H1 (cell line): ENCODE measurements at regions not wholly inside any gene's neighbourhood (a gene's known extent, or its start where the extent isn't known, plus 50 kb on each side); places are given as distances from the start of the nearest gene placed in this dataset.

Experiments used
- CTCF ChIA-PET: fragments of 300-600 bp; sonication (Branson Sonifier 250); formaldehyde crosslinking; loops from one replicate; lab custom pipeline; 2021; ENCODE audit not compliant: partially characterized antibody; lab: Charles Lee
- POLR2A ChIA-PET: fragments of 300-600 bp; sonication (Branson Sonifier 250); formaldehyde crosslinking; loops from one replicate; lab custom pipeline; 2021; ENCODE audit warnings: inconsistent platforms; ENCODE audit not compliant: partially characterized antibody; lab: Charles Lee
- DNase-seq, 2 experiments: peaks; one replicate each; pipeline versions ENCODE4 v3.0.0 to v3.0.0-alpha.2; 2010 to 2022; ENCODE audit warnings: low spot score in 2 of 2, low read depth in 1 of 2, mixed read lengths in 1 of 2
- FAIRE-seq: peaks from 2 replicates; lab custom pipeline; 2011; peaks lifted over from hg19 to GRCh38; lab: Jason Lieb, UNC
- H2AFZ ChIP-seq: 2 replicates; pipeline ENCODE4 v1.8.1; 2012; ENCODE audit warnings: low read length, inconsistent platforms
- H2AK5ac ChIP-seq: 2 replicates; pipeline ENCODE4 v1.6.1; 2013; ENCODE audit warnings: low read depth, low read length
- H2BK120ac ChIP-seq: replicated peaks from 2 replicates; pipeline ENCODE3; 2013; ENCODE audit warnings: low read depth, low read length, inconsistent platforms
- H2BK12ac ChIP-seq: 2 replicates; pipeline ENCODE4 v1.6.1; 2013; ENCODE audit warnings: low read depth, low read length
- H2BK15ac ChIP-seq: 2 replicates; pipeline ENCODE4 v1.6.1; 2013; ENCODE audit warnings: low read length
- H2BK20ac ChIP-seq: 2 replicates; pipeline ENCODE4 v1.6.1; 2013; ENCODE audit warnings: low read length
- H2BK5ac ChIP-seq: 2 replicates; pipeline ENCODE4 v1.6.1; 2013; ENCODE audit warnings: low read depth, low read length
- H3K14ac ChIP-seq: 2 replicates; pipeline ENCODE4 v1.6.1; 2013; ENCODE audit warnings: inconsistent platforms; ENCODE audit not compliant: insufficient read length
- H3K18ac ChIP-seq: 2 replicates; pipeline ENCODE4 v1.6.1; 2013; ENCODE audit warnings: low read length; ENCODE audit errors: extremely low read depth
- H3K23ac ChIP-seq: 2 replicates; pipeline ENCODE4 v1.6.1; 2013; ENCODE audit warnings: inconsistent platforms; ENCODE audit not compliant: insufficient read length
- H3K23me2 ChIP-seq: 2 replicates; pipeline ENCODE4 v1.6.1; 2013; ENCODE audit warnings: low read depth, low read length
- H3K27ac ChIP-seq: 2 replicates; pipeline ENCODE4 v1.6.1; 2011; ENCODE audit warnings: low read depth, low read length, inconsistent platforms
- H3K27me3 ChIP-seq, 4 experiments: replicated peaks in 1 of 4; 1 replicate in 1 of 4; 2 replicates in 3 of 4; pipeline versions ENCODE4 v1.6.1 to v1.8.1; 2011 to 2013; ENCODE audit warnings: low read length in 3 of 4, mild to moderate bottlenecking in 3 of 4, inconsistent platforms in 2 of 4, mixed read lengths in 2 of 4, moderate library complexity in 1 of 4; ENCODE audit not compliant: control insufficient read depth in 3 of 4, insufficient read depth in 3 of 4; ENCODE audit errors: extremely low read depth in 1 of 4
- H3K36me3 ChIP-seq, 4 experiments: 2 replicates each; pipeline versions ENCODE4 v1.6.1 to v1.8.1; 2011 to 2013; ENCODE audit warnings: mild to moderate bottlenecking in 4 of 4, low read length in 3 of 4, moderate library complexity in 2 of 4, control low read depth in 1 of 4, inconsistent platforms in 1 of 4; ENCODE audit not compliant: insufficient read depth in 4 of 4, control insufficient read depth in 2 of 4
- H3K4ac ChIP-seq: replicated peaks from 2 replicates; pipeline ENCODE3; 2013; ENCODE audit warnings: low read length, low read depth, mixed read lengths, inconsistent platforms; ENCODE audit not compliant: insufficient read length
- H3K4me1 ChIP-seq, 4 experiments: replicated peaks in 1 of 4; 1 replicate in 1 of 4; 2 replicates in 3 of 4; pipeline versions ENCODE4 v1.6.1 to v1.8.1; 2011 to 2013; ENCODE audit warnings: low read length in 3 of 4, inconsistent platforms in 2 of 4, mixed read lengths in 1 of 4; ENCODE audit not compliant: insufficient read depth in 4 of 4, control insufficient read depth in 3 of 4
- H3K4me2 ChIP-seq, 2 experiments: 2 replicates each; pipeline versions ENCODE4 v1.6.1 to v1.8.1; 2011 to 2013; ENCODE audit warnings: low read depth in 2 of 2, low read length in 2 of 2, control low read depth in 1 of 2, inconsistent platforms in 1 of 2, mild to moderate bottlenecking in 1 of 2; ENCODE audit not compliant: insufficient read depth in 1 of 2
- H3K4me3 ChIP-seq, 4 experiments: fragments of 200-600, 300-600 bp in 1 of 4; sonication (generic), shearing (Covaris generic), sonication (Bioruptor Twin) in 1 of 4; 2 replicates each; pipeline versions ENCODE4 v1.5.1 to v1.8.1; 2011 to 2016; ENCODE audit warnings: low read length in 4 of 4, low read depth in 3 of 4, control low read depth in 2 of 4, inconsistent platforms in 2 of 4, mild to moderate bottlenecking in 2 of 4, mixed read lengths in 1 of 4, moderate library complexity in 1 of 4; ENCODE audit not compliant: insufficient read depth in 2 of 4; ENCODE audit errors: extremely low read depth in 1 of 4
- H3K56ac ChIP-seq: replicated peaks from 2 replicates; pipeline ENCODE3; 2013; ENCODE audit warnings: low read depth, mild to moderate bottlenecking, mixed read lengths, low read length, inconsistent platforms; ENCODE audit not compliant: insufficient read length
- H3K79me1 ChIP-seq: 2 replicates; pipeline ENCODE4 v1.6.1; 2013; ENCODE audit warnings: low read depth, low read length, control low read depth
- H3K79me2 ChIP-seq, 2 experiments: 2 replicates each; pipeline versions ENCODE4 v1.6.1 to v1.8.1; 2012 to 2013; ENCODE audit warnings: low read length in 2 of 2, mild to moderate bottlenecking in 2 of 2, inconsistent platforms in 1 of 2; ENCODE audit not compliant: insufficient read depth in 2 of 2, control insufficient read depth in 1 of 2
- H3K9ac ChIP-seq, 4 experiments: replicated peaks in 1 of 4; 1 replicate in 1 of 4; 2 replicates in 3 of 4; pipeline versions ENCODE4 v1.6.1 to v1.8.1; 2011 to 2013; ENCODE audit warnings: low read depth in 3 of 4, low read length in 3 of 4, control low read depth in 2 of 4, mild to moderate bottlenecking in 2 of 4, moderate library complexity in 2 of 4, inconsistent platforms in 1 of 4; ENCODE audit errors: extremely low read depth in 1 of 4
- H3K9me3 ChIP-seq, 2 experiments: 2 replicates each; pipeline versions ENCODE4 v1.6.1 to v1.8.1; 2012 to 2013; ENCODE audit warnings: mild to moderate bottlenecking in 2 of 2, moderate library complexity in 2 of 2, control low read depth in 1 of 2, inconsistent platforms in 1 of 2, low read depth in 1 of 2, low read length in 1 of 2, mixed read lengths in 1 of 2; ENCODE audit not compliant: insufficient read depth in 2 of 2
- H4K20me1 ChIP-seq, 2 experiments: replicated peaks in 1 of 2; 2 replicates each; pipeline versions ENCODE3 to v1.8.1; 2011 to 2013; ENCODE audit warnings: inconsistent platforms in 2 of 2, low read length in 2 of 2, mild to moderate bottlenecking in 1 of 2; ENCODE audit not compliant: insufficient read depth in 2 of 2, control insufficient read depth in 1 of 2
- H4K5ac ChIP-seq: 2 replicates; pipeline ENCODE4 v1.6.1; 2013; ENCODE audit warnings: low read length, low read depth, mixed read lengths, inconsistent platforms; ENCODE audit not compliant: insufficient read length
- H4K8ac ChIP-seq: 2 replicates; pipeline ENCODE4 v1.8.0; 2013; ENCODE audit warnings: mild to moderate bottlenecking, moderate library complexity, low read length, inconsistent platforms; ENCODE audit not compliant: insufficient read depth; ENCODE audit errors: extremely low read depth
- H4K91ac ChIP-seq: replicated peaks from 2 replicates; pipeline ENCODE3; 2013; ENCODE audit warnings: low read length, mixed read lengths, inconsistent platforms; ENCODE audit not compliant: insufficient read length
- BRCA1 ChIP-seq: IDR thresholded peaks from 2 replicates; pipeline ENCODE4 v1.6.1; 2012; ENCODE audit warnings: low read depth, low read length, improper control_type of control experiment
- CBX8 ChIP-seq: fragments of 300-800, 300-1000 bp; sonication (generic); IDR thresholded peaks from 2 replicates; pipeline ENCODE4 v1.7.1; 2016; ENCODE audit warnings: low read depth, low read length, borderline replicate concordance
- EGR1 ChIP-seq: IDR thresholded peaks from 2 replicates; pipeline ENCODE4 v1.6.1; 2011; ENCODE audit warnings: low read depth, low read length, borderline replicate concordance
- NANOG ChIP-seq: IDR thresholded peaks from 2 replicates; pipeline ENCODE4 v1.6.1; 2011; ENCODE audit warnings: low read length, low read depth, mild to moderate bottlenecking, inconsistent platforms; ENCODE audit not compliant: insufficient read depth, poor library complexity, severe bottlenecking
- RAD21 ChIP-seq, 2 experiments: IDR thresholded peaks in 1 of 2; conservative IDR thresholded peaks in 1 of 2; 2 replicates each; pipeline ENCODE4 v1.6.1; 2011; ENCODE audit warnings: low read depth in 2 of 2, low read length in 2 of 2, improper control_type of control experiment in 1 of 2, inconsistent platforms in 1 of 2, mild to moderate bottlenecking in 1 of 2, moderate library complexity in 1 of 2
- SP1 ChIP-seq: IDR thresholded peaks from 2 replicates; pipeline ENCODE4 v1.6.1; 2011; ENCODE audit warnings: low read depth, low read length
- TEAD4 ChIP-seq: IDR thresholded peaks from 2 replicates; pipeline ENCODE4 v1.6.1; 2012; ENCODE audit warnings: low read depth, low read length, inconsistent platforms, mixed read lengths
- WGBS, 2 experiments: shearing (Covaris generic) in 1 of 2; methylation state at CpG; one replicate each; pipeline versions ENCODE4 v1.1.6 to v1.1.7; 2013 to 2015; ENCODE audit warnings: low lambda C conversion rate in 2 of 2, mixed read lengths in 2 of 2, inconsistent platforms in 1 of 2, low coverage in 1 of 2, missing lambda C conversion rate in 1 of 2; ENCODE audit not compliant: insufficient replicate concordance in 2 of 2, insufficient coverage in 1 of 2, insufficient read length in 1 of 2; ENCODE audit errors: extremely low coverage in 1 of 2, missing lambda C conversion rate in 1 of 2; 5-methylcytosine and 5-hydroxymethylcytosine counted together
- TF ChIP-seq, protein P1 (sequence below): IDR thresholded peaks from 2 replicates; pipeline ENCODE4 v1.6.1; 2011; ENCODE audit warnings: low read length, improper control_type of control experiment
- TF ChIP-seq, protein P2 (sequence below): IDR thresholded peaks from 2 replicates; pipeline ENCODE4 v1.6.1; 2011; ENCODE audit warnings: low read depth, mild to moderate bottlenecking, low read length; ENCODE audit not compliant: insufficient read depth

DNA sequence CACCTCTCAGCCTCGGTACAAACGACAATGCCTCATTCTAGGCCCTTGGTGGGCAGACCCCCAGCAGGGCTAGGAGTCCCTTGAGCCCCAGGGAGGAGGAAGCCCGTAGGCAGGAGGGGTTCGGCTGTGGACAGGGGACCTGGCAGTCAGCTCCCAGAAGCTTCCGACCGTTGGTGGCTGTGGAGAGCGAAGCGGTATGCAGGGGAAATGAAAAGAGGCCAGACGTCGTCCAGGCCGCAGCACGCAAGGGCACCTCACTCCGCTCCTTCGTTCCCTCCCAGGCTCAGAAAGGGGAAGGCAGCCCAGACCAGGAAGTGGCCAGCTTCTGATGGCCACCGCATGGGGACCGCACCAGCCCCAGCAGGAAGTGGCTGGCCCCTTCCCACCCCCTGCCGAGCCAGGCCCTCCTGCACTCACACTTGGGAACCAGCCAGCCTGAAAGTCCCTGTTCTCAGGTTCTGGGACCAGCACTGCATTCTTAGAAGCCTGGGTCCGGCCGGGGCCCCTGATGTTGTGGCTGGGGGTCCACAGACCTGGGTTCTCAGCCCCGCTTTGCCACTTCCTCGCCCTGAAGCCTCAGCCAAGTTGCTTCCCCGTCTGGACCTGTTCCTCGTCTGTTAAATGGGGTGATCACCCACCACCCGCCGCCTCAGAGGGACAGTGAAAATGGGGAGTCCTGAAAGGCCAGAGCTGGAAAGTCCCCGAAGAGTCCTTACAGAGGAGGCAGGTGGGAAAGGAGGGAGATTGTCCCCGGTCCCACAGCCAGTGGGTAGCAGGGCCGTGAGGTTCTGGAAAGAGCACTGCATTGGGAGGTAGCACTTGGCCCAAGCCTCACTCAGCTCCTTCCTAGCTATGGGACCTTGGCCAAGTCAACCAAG lies 104.0 kb upstream of the RUNX3 start:
- H3K4me3 ChIP-seq: no peak overlapping the region
- no peak overlapping the region for H3K56ac ChIP-seq
- no peak overlapping the region for H3K23ac ChIP-seq
- DNase-seq: no peak
- H3K9ac ChIP-seq: no peak overlapping the region
- 83% methylated on average over 24 of the region's 28 CpGs; no CpG with 5 or more reads in 1 of the 2 experiments for WGBS, 2 experiments
- H3K9me3 ChIP-seq: no peaks in the 10 kb centered on the region; a peak in 1 of 4 replicates
- H3K27ac ChIP-seq: no peak overlapping the region
- ChIA-PET POLR2A (interaction anchor here (1.0 kb wide), 1 partner anchor 11 kb away, joined by 3 read pairs; no protein-coding TSS in a partner anchor), CTCF (interaction anchor here (0.6 to 5.3 kb wide), 12 partner anchors 12 to 212 kb away, joined by 3 to 28 read pairs (median 4); no protein-coding TSS in a partner anchor)
- FAIRE-seq: no peak
- H4K5ac ChIP-seq: no peak overlapping the region
- H3K4me1 ChIP-seq: peaks cover 0 to 3% (median under 1%) of the 10 kb centered on the region in 4 experiments; a peak in 2 of 7 replicates
- no peaks in the 10 kb centered on the region for H3K79me1 ChIP-seq
- no peak overlapping the region for H3K18ac ChIP-seq
- no peak overlapping the region for H3K4me2 ChIP-seq
- H3K27me3 ChIP-seq: no peaks in the 10 kb centered on the region
- H4K20me1 ChIP-seq: peaks cover 0 to 7% of the 10 kb centered on the region in 2 experiments
- H2BK15ac ChIP-seq: 0 out of 2 replicates have a peak overlapping the region, but pooled peaks have one; percentile 16
- H2AFZ ChIP-seq: no peak overlapping the region
- H3K36me3 ChIP-seq: no peaks in the 10 kb centered on the region
- no peak overlapping the region for H3K14ac ChIP-seq
- no peak overlapping the region for H2BK120ac ChIP-seq
- no peak overlapping the region for H2AK5ac ChIP-seq
- H4K91ac ChIP-seq: no peak overlapping the region
- peaks cover 9% of the 10 kb centered on the region for H3K23me2 ChIP-seq
- H2BK12ac ChIP-seq: peak overlapping the region; percentile 50; the same call in 1 of the 2 replicates
- H2BK5ac ChIP-seq: 0 out of 2 replicates have a peak overlapping the region, but pooled peaks have one; percentile 16
- H2BK20ac ChIP-seq: no peak overlapping the region
- H3K79me2 ChIP-seq: no peaks in the 10 kb centered on the region
- peak overlapping the region; percentile 10; the same call in 1 of the 2 replicates for H4K8ac ChIP-seq
- no peak overlapping the region for H3K4ac ChIP-seq
- TF ChIP-seq TEAD4 (no peak), BRCA1 (no peak), NANOG (no peak), RAD21 (IDR thresholded peaks at IDR 0.05 in 1 of 2, conservative IDR thresholded peaks at IDR 0.05 in 1 of 2; ENCODE audit: low read depth in 2 of 2, low read length in 2 of 2) (no peak), SP1 (no peak), EGR1 (no peak), CBX8 (no peak)
- TF ChIP-seq, protein P1, sequence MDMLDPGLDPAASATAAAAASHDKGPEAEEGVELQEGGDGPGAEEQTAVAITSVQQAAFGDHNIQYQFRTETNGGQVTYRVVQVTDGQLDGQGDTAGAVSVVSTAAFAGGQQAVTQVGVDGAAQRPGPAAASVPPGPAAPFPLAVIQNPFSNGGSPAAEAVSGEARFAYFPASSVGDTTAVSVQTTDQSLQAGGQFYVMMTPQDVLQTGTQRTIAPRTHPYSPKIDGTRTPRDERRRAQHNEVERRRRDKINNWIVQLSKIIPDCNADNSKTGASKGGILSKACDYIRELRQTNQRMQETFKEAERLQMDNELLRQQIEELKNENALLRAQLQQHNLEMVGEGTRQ: no peak
- TF ChIP-seq, protein P2, sequence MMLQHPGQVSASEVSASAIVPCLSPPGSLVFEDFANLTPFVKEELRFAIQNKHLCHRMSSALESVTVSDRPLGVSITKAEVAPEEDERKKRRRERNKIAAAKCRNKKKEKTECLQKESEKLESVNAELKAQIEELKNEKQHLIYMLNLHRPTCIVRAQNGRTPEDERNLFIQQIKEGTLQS: no peak
